K562 (cell line): ENCODE measurements at regions not wholly inside any gene's neighbourhood (a gene's known extent, or its start where the extent isn't known, plus 50 kb on each side); places are given as distances from the start of the nearest gene placed in this dataset.

ENCODE experiments used
- ATAC-seq: fragments of 200-7000 bp; cut with Tn5 transposase; 3 replicates; pipeline ENCODE4 v1.9.1; 2020; ENCODE audit warnings: moderate library complexity
- BruUV-seq: library from RNA; stranded (reverse); fragments of 400-500 nt; replicated peaks from 2 replicates; lab custom pipeline; 2021; lab: Mats Ljungman, UMichigan
- CTCF ChIA-PET: fragments of 300-600 bp; formaldehyde crosslinking; extraction: SDS; loops from one replicate; lab custom pipeline; 2021; ENCODE audit warnings: low intra/inter-chr PET ratio; lab: Yijun Ruan, JAX
- POLR2A ChIA-PET: fragments of 300-600, 350-650 bp; sonication (Branson Sonifier 250); formaldehyde crosslinking; extraction: SDS; loops from one replicate; lab custom pipeline; 2021; ENCODE audit warnings: antibody characterized with exemption, inconsistent platforms; lab: Yijun Ruan, JAX
- DNase-seq, 4 experiments: peaks; one replicate each; pipeline versions ENCODE4 v3.0.0 to v3.0.0-alpha.2; 2011 to 2018; ENCODE audit warnings: low spot score in 3 of 4, mixed read lengths in 3 of 4; ENCODE audit errors: extremely low read depth in 1 of 4
- FAIRE-seq: peaks from 2 replicates; lab custom pipeline; 2011; peaks lifted over from hg19 to GRCh38; lab: Jason Lieb, UNC
- H2AFZ ChIP-seq: 2 replicates; pipeline ENCODE4 v1.6.0; 2011; ENCODE audit warnings: low read depth, low read length, control low read depth, inconsistent platforms
- H3K27ac ChIP-seq: fragments of 200-600 bp; 3 replicates; pipeline ENCODE4 v1.8.0; 2011; ENCODE audit warnings: low read depth, mild to moderate bottlenecking, control low read depth, inconsistent platforms, low read length, moderate library complexity, mixed read lengths; ENCODE audit errors: extremely low read depth
- H3K27me3 ChIP-seq, 2 experiments: fragments of 300-600 bp in 1 of 2; 2 replicates in 1 of 2; 3 replicates in 1 of 2; pipeline versions ENCODE4 v1.6.0 to v1.8.0; 2011; ENCODE audit warnings: inconsistent platforms in 2 of 2, low read length in 2 of 2, mild to moderate bottlenecking in 1 of 2, mixed read lengths in 1 of 2, moderate library complexity in 1 of 2; ENCODE audit not compliant: control insufficient read depth in 2 of 2, insufficient read depth in 2 of 2
- H3K36me3 ChIP-seq: fragments of 300-600 bp; 3 replicates; pipeline ENCODE4 v1.8.0; 2011; ENCODE audit warnings: mild to moderate bottlenecking, low read length, inconsistent platforms; ENCODE audit not compliant: control insufficient read depth, insufficient read depth
- H3K4me1 ChIP-seq, 2 experiments: fragments of 200-600 bp in 1 of 2; replicated peaks in 1 of 2; 2 replicates in 1 of 2; 3 replicates in 1 of 2; pipeline versions ENCODE4 v1.5.1 to v1.8.0; 2011; ENCODE audit warnings: inconsistent platforms in 2 of 2, low read length in 2 of 2, mild to moderate bottlenecking in 1 of 2, mixed read lengths in 1 of 2, moderate library complexity in 1 of 2; ENCODE audit not compliant: control insufficient read depth in 2 of 2, insufficient read depth in 2 of 2
- H3K4me2 ChIP-seq: 2 replicates; pipeline ENCODE4 v1.6.1; 2011; ENCODE audit warnings: low read length, control low read depth, inconsistent platforms, mixed read lengths; ENCODE audit not compliant: insufficient read depth
- H3K4me3 ChIP-seq: fragments of 200-600 bp; sonication (generic), shearing (Covaris generic); 2 replicates; pipeline ENCODE4 v1.5.1; 2016; ENCODE audit warnings: control low read depth, inconsistent platforms
- H3K79me2 ChIP-seq: fragments of 200-600 bp; 3 replicates; pipeline ENCODE4 v1.8.0; 2011; ENCODE audit warnings: low read length, inconsistent platforms; ENCODE audit not compliant: control insufficient read depth, insufficient read depth
- H3K9ac ChIP-seq, 2 experiments: 2 replicates each; pipeline versions ENCODE4 v1.6.0 to v1.6.1; 2011; ENCODE audit warnings: low read depth in 2 of 2, low read length in 2 of 2, control low read depth in 1 of 2, inconsistent platforms in 1 of 2, mild to moderate bottlenecking in 1 of 2, mixed read lengths in 1 of 2; ENCODE audit not compliant: insufficient read depth in 1 of 2
- H3K9me1 ChIP-seq: one replicate; pipeline ENCODE4 v1.6.0; 2011; ENCODE audit warnings: inconsistent platforms, mild to moderate bottlenecking, low read length, moderate library complexity; ENCODE audit not compliant: control insufficient read depth, insufficient read depth
- H3K9me3 ChIP-seq: replicated peaks from 2 replicates; pipeline ENCODE4 v1.5.1; 2011; ENCODE audit warnings: low read depth, low read length, inconsistent platforms; ENCODE audit not compliant: control insufficient read depth, insufficient read depth
- H4K20me1 ChIP-seq: replicated peaks from 2 replicates; pipeline ENCODE4 v1.6.1; 2011; ENCODE audit warnings: low read length, inconsistent platforms, mixed read lengths; ENCODE audit not compliant: control insufficient read depth, insufficient read depth
- DDX20 ChIP-seq: fragments of 450-650 bp; IDR thresholded peaks from 2 replicates; pipeline ENCODE4 v1.6.1; 2016; ENCODE audit warnings: missing genetic modification characterization, low read depth, mild to moderate bottlenecking, missing compliant biosample characterization, moderate library complexity
- DLX4 ChIP-seq: fragments of 250-450 bp; sonication (Bioruptor Pico); IDR thresholded peaks from 2 replicates; pipeline ENCODE4 v1.6.1; 2021; ENCODE audit warnings: mild to moderate bottlenecking
- ESRRA ChIP-seq: fragments of 450-650 bp; IDR thresholded peaks from 2 replicates; pipeline ENCODE4 v1.6.1; 2014; ENCODE audit warnings: low read depth, mild to moderate bottlenecking, moderate library complexity, borderline replicate concordance
- NCOR1 ChIP-seq: fragments of 450-650 bp; IDR thresholded peaks from 2 replicates; pipeline ENCODE4 v1.6.1; 2016; ENCODE audit warnings: mild to moderate bottlenecking, moderate library complexity
- NR2C2 ChIP-seq, 2 experiments: fragments of 200-800 bp in 1 of 2; sonication (Bioruptor generic) in 1 of 2; sonication (generic) in 1 of 2; formaldehyde crosslinking in 1 of 2; IDR thresholded peaks; 2 replicates each; pipeline versions ENCODE4 v1.6.1 to v1.8.0; 2016 to 2022; ENCODE audit warnings: mild to moderate bottlenecking in 1 of 2, missing compliant biosample characterization in 1 of 2, missing genetic modification characterization in 1 of 2, missing genetic modification reagents in 1 of 2
- PHB ChIP-seq: fragments of 250-450 bp; sonication (Bioruptor Pico); IDR thresholded peaks from 2 replicates; pipeline ENCODE4 v1.5.0; 2021
- PHTF2 ChIP-seq: fragments of 250-450 bp; sonication (Bioruptor Pico); IDR thresholded peaks from 2 replicates; pipeline ENCODE4 v1.5.0; 2021; ENCODE audit warnings: mild to moderate bottlenecking
- POLR3A ChIP-seq: IDR thresholded peaks from 2 replicates; pipeline ENCODE4 v1.6.1; 2011; ENCODE audit warnings: borderline replicate concordance, mild to moderate bottlenecking, moderate library complexity; ENCODE audit not compliant: insufficient read length, insufficient read depth; ENCODE audit errors: extremely low read depth
- SNRNP70 ChIP-seq: fragments of 200-400 bp; formaldehyde crosslinking; optimal IDR thresholded peaks from 2 replicates; pipeline ENCODE3; 2017; ENCODE audit warnings: low read depth, low read length
- SRF ChIP-seq, 2 experiments: fragments of 250-450, 450-650 bp in 1 of 2; sonication (Bioruptor Pico) in 1 of 2; sonication (generic) in 1 of 2; formaldehyde crosslinking; IDR thresholded peaks; 2 replicates each; pipeline versions ENCODE4 v1.5.0 to v1.5.1; 2020 to 2022; ENCODE audit warnings: mild to moderate bottlenecking in 1 of 2, missing genetic modification reagents in 1 of 2
- ZBTB8A ChIP-seq: fragments of 450-650 bp; IDR thresholded peaks from 2 replicates; pipeline ENCODE4 v1.6.1; 2018; ENCODE audit warnings: mild to moderate bottlenecking, moderate library complexity; ENCODE audit not compliant: partially characterized antibody
- WGBS: fragments of 100-300 bp; shearing (Covaris generic); methylation state at CpG from one replicate; pipeline ENCODE4 v1.1.6; 2016; ENCODE audit warnings: low coverage, mixed read lengths; ENCODE audit not compliant: insufficient coverage; ENCODE audit errors: missing lambda C conversion rate; 5-methylcytosine and 5-hydroxymethylcytosine counted together
- in situ Hi-C: fragments of 300-500 bp; cut with MboI; formaldehyde crosslinking; loops from 4 replicates; pipeline ENCODE4 v1.15.0; 2018; ENCODE audit warnings: inconsistent platforms, mixed read lengths
- intact Hi-C: fragments of 100-400 bp; cut with micrococcal nuclease; formaldehyde crosslinking; loops from 2 replicates; pipeline ENCODE4 v1.14.2; 2022
- TF ChIP-seq, protein P1 (sequence below), 2 experiments: IDR thresholded peaks; 2 replicates each; pipeline ENCODE4 v1.6.1; 2011; ENCODE audit warnings: borderline replicate concordance in 1 of 2, control low read depth in 1 of 2, low read depth in 1 of 2, low read length in 1 of 2, mild to moderate bottlenecking in 1 of 2, mixed read lengths in 1 of 2, moderate library complexity in 1 of 2; ENCODE audit not compliant: insufficient read depth in 1 of 2, insufficient read length in 1 of 2, poor library complexity in 1 of 2, severe bottlenecking in 1 of 2; ENCODE audit errors: extremely low read depth in 1 of 2
- TF ChIP-seq, protein P2 (sequence below): IDR thresholded peaks from 3 replicates; pipeline ENCODE4 v1.6.1; 2011; ENCODE audit warnings: borderline replicate concordance, mild to moderate bottlenecking; ENCODE audit not compliant: insufficient read length, insufficient read depth

- no peak overlapping the region for H3K27ac ChIP-seq
- H3K4me3 ChIP-seq, result no peak overlapping the region
- no peak overlapping the region for H3K4me2 ChIP-seq
- H2AFZ ChIP-seq, result no peak overlapping the region
- in situ Hi-C loops, result no loop called here
- no TSS peak for BruUV-seq
- no peaks in the 10 kb centered on the region for H3K9me1 ChIP-seq
- no peak for FAIRE-seq
- H3K36me3 ChIP-seq, result no peaks in the 10 kb centered on the region
- POLR2A ChIA-PET, result no interaction called here
- H3K9me3 ChIP-seq, result no peaks in the 10 kb centered on the region
- no peak for ATAC-seq
- H3K27me3 ChIP-seq, result no peaks in the 10 kb centered on the region
- CTCF ChIA-PET, result no interaction called here
- no peak for DNase-seq
- no peaks in the 10 kb centered on the region for H4K20me1 ChIP-seq
- TF ChIP-seq SNRNP70 (no peak), PHB (CRISPR knock-in tag) (no peak), ZBTB8A (no peak), NR2C2 (CRISPR knock-in tag; IDR thresholded peaks at IDR 0.05) (no peak), NR2C2 (tag; IDR thresholded peaks at IDR 0.05) (no peak), PHTF2 (CRISPR knock-in tag) (no peak), NCOR1 (no peak), DLX4 (CRISPR knock-in tag) (no peak)
- intact Hi-C loops, result no loop called here
- no peak overlapping the region for H3K9ac ChIP-seq
- no peaks in the 10 kb centered on the region for H3K4me1 ChIP-seq
- H3K79me2 ChIP-seq, result no peaks in the 10 kb centered on the region
Measured at GRCh38 chrX:21126661-21127060, 247.6 kb upstream of the CNKSR2 start.

DNA sequence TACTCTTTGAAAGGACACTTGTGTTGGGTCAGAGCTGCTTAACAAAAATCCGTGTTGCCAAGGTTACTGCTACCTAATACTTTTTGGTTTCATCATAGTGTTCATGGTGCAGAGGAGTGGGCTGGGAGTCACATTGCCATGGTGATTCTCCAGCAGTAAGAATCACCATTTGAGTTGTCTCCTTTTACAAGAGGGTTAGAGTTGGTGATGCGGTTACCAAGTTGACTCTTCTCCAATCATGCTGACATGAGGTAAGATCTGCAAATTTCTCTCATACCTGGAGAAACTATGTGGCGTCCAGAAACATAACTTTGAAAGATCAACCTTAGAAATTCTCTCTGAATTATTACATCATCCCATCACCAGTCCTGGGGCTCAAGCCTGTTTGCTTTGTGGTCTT, 242.9 kb upstream of the CNKSR2 start:
- no peak for DNase-seq
- Histone ChIP-seq H4K20me1 (no peaks in the 10 kb centered on the region), H2AFZ (no peak overlapping the region), H3K4me1 (no peaks in the 10 kb centered on the region), H3K79me2 (no peaks in the 10 kb centered on the region), H3K4me3 (no peak overlapping the region), H3K9me3 (no peaks in the 10 kb centered on the region), H3K27ac (no peak overlapping the region), H3K4me2 (no peak overlapping the region), H3K9ac (no peak overlapping the region), H3K27me3 (no peaks in the 10 kb centered on the region), H3K9me1 (no peaks in the 10 kb centered on the region), H3K36me3 (no peaks in the 10 kb centered on the region)
- 0% methylated on average over 2 of the region's 3 CpGs for WGBS
- intact Hi-C loops (no loop called here), in situ Hi-C loops (no loop called here)
- ATAC-seq, result no peak
- FAIRE-seq, result no peak
- ChIA-PET POLR2A (no interaction called here), CTCF (no interaction called here)
- BruUV-seq, result no TSS peak
- TF ChIP-seq, protein P1, sequence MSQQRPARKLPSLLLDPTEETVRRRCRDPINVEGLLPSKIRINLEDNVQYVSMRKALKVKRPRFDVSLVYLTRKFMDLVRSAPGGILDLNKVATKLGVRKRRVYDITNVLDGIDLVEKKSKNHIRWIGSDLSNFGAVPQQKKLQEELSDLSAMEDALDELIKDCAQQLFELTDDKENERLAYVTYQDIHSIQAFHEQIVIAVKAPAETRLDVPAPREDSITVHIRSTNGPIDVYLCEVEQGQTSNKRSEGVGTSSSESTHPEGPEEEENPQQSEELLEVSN (IDR thresholded peaks at IDR 0.05; ENCODE audit: borderline replicate concordance in 1 of 2, extremely low read depth in 1 of 2, insufficient read depth in 1 of 2, insufficient read length in 1 of 2, low read depth in 1 of 2, low read length in 1 of 2, poor library complexity in 1 of 2, severe bottlenecking in 1 of 2), result no peak
- TF ChIP-seq POLR3A (no peak), SRF (CRISPR knock-in tag; IDR thresholded peaks at IDR 0.05) (no peak), ESRRA (no peak), DDX20 (tag) (no peak)
- TF ChIP-seq, protein P2, sequence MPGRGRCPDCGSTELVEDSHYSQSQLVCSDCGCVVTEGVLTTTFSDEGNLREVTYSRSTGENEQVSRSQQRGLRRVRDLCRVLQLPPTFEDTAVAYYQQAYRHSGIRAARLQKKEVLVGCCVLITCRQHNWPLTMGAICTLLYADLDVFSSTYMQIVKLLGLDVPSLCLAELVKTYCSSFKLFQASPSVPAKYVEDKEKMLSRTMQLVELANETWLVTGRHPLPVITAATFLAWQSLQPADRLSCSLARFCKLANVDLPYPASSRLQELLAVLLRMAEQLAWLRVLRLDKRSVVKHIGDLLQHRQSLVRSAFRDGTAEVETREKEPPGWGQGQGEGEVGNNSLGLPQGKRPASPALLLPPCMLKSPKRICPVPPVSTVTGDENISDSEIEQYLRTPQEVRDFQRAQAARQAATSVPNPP, result no peak
